NCI-H146 treated with DMSO at 0.1 percent for 48 hours (cell line): ENCODE measurements at regions not wholly inside any gene's neighbourhood (a gene's known extent, or its start where the extent isn't known, plus 50 kb on each side); places are given as distances from the start of the nearest gene placed in this dataset.

ENCODE experiments used
- DNase-seq: peaks from one replicate; lab custom pipeline; 2025; ENCODE audit not compliant: unreplicated experiment; lab: John Stamatoyannopoulos, UW

GRCh38 chr13:53638040-53638439 lies 609.4 kb downstream of the OLFM4 start:
- no peak for DNase-seq

GRCh38 chr13:53642306-53642705 lies 613.7 kb downstream of the OLFM4 start:
- DNase-seq: no peak

DNA sequence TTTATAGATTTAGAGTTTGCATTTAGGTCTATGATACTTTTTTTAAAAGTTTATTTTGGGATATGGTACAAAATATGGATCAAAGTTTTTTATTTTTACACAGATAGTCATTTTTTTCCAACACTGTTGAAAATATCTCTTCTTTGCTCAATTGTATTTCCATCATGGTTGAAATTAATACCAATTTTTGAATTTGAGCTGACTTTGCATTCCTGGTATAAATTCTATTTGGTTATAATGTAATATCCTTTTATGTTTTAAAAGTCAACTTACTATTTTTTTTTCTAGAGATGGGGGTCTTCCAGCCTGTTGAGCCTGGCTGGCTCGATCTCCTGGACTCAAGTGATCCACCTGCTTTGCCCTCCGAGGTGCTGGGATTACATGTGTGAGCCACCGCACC lies 620.1 kb downstream of the OLFM4 start:
- no peak for DNase-seq

- DNase-seq: no peak
Measured at GRCh38 chr13:53672005-53672404, 643.4 kb downstream of the OLFM4 start.

DNA sequence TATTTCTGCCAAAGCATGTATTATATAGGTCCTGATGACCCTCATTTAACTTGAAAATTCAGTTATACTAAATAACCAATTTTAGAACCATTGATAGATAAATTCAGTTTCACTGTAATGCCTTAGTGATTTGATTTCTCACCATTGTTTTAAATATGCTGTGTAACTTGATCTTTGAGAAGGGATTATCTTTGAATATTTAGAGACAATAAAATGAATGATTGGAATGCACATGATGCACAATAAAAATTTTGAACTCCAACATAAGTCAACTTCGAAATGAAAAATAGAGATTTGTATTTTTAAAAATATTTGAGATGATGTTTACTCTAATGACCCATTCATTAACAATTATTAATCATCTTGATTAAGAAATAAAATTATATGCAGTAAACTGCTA lies 654.5 kb downstream of the OLFM4 start:
- no peak for DNase-seq

DNA sequence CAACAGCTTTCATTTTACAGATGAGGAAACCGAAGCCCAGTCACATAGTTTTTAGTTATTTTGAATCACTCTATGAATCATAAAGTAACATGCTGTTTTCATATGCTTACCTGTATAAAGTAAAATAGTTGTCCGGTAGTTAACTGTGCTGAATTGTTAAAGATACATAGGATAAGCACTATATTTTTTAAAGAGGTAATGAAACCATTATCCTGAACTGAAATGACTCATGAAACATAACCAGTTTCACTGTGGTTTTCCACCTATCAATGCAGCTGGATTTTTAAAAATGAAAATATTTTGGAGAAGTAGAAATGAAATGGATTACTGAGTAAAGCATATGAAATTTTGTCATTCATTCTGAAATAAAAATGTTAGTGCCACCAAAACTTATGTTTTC lies 655.0 kb downstream of the OLFM4 start:
- DNase-seq: no peak

GRCh38 chr13:53691417-53691816 lies 662.8 kb downstream of the OLFM4 start:
- no peak for DNase-seq

- DNase-seq: no peak
Measured at GRCh38 chr13:53694814-53695532, 666.4 kb downstream of the OLFM4 start.

DNA sequence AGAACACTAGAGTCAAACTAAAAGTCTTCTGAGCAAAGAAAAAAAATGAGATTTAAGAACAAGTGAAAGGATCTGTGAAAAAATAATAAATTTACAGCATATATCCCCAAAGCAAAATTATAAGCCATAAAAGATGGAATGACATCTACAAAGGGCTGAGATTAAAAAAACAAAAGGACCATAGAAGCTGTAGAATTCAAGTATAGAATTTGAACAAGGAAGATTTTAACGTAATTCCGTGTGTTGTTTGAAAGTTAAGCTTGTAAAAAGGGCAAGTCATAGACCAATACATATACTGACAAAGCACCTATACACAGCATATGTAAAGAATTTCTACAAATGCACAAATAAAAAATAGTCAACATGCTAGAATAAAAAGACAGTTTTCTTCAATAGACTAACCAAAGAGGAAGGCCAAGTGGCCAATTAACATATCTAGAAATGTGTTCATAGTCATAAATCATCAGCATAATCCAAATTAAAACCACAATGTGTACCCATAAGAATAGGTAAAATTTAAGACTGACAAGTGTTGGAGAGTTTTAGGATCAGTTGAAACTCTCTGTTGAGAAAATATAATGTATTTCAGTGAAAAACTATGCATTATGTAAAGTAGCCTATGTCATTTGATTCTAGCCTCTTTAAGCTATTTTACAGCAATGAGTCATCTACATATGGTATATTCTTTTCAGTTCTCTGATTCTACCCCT lies 674.9 kb downstream of the OLFM4 start:
- DNase-seq: no peak

GRCh38 chr13:53719281-53719680 lies 690.7 kb downstream of the OLFM4 start:
- DNase-seq: no peak

DNA sequence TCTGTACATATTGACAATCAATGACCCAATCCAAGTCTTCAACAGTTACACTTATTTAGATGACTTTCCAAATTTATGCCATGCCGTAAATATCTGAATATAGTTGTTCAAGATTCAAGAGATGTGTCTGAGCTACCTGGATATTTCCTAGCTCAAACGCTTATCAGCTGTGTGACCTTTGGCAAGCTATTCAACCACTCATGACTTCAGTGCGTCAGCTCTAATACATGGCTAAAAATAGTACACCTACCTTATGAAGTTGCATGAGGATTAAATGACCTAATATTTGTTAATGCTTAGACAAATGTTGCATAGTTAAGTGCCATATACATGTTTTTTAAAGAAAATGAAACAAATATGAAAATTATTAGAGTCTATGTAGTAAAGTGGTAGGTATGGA lies 704.1 kb downstream of the OLFM4 start:
- no peak for DNase-seq

GRCh38 chr13:53743906-53744305 lies 715.3 kb downstream of the OLFM4 start:
- DNase-seq: no peak

DNA sequence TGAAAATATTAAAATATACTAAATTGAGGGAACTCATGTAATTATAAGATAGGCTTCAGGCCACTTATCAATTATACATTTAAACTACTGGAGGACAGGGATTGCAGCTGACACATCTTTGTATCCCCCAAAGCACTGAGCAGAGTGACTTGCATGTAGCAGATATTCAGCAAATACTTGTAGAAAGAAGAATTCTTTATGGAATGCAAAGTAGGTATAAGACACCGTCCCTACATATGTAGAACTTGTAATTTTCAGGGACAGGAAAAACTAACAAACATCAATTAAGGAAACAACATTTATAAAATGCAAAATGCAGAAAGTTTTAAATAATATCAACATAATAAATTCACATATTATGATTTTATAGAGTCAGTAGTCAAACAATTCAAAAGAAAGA lies 719.2 kb downstream of the OLFM4 start:
- DNase-seq: no peak

DNA sequence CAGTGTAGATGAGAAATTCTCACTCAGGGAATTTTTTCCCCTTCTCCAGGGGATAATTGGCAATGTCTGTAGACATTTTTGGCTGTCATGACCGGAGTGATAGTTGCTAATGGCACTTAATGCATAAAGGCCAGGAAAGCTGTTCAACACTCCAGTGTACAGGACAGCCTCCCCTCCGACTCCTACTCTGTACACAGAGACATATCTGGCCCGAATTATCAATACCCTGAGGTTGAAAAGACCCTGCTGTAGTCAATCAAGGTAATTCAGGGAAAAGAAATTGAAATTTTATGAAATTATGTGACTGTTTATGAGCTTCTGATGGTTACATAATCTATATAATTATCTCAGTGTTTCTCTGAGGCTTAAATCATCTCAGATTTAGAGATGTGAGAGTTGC lies 720.7 kb downstream of the OLFM4 start:
- no peak for DNase-seq

GRCh38 chr13:53759016-53759415 lies 730.4 kb downstream of the OLFM4 start:
- no peak for DNase-seq

DNA sequence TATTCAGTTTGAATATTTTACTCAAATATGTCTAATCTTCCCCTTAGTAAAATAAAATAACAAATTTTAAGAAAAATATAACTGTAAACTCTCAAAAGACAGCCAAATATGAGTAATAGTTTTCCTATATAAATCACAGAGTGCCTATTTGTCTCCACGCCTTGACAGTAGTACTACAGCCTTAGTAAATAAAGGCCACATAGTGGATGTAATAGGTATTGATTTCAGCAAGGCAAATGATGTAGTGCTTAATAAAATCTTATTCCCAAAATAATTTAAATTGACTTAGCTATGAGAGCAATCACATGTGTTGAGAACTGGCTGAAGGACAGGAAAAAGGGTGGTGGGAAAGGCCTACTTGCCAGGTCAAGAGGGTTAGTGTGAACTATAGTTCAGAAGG lies 747.2 kb downstream of the OLFM4 start:
- DNase-seq: no peak

DNA sequence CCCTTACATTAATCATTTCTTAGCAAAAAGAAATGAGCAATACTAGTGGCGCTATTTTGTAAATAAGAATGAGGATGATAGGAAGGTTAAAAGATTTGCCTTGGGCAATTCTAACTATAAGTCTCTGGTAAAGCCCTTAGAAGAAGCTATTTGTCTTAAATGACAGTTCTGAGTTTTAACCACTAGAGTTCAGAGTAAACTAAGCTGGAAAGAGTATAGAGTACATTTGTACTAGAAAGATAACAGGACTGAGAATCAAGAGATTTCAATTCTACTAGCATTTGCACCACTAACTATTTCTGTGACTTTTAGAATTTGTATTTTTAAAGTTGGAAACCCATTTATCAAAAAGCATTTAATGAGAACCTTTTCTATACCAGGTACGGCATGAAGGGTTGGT lies 750.3 kb downstream of the OLFM4 start:
- DNase-seq: no peak

DNA sequence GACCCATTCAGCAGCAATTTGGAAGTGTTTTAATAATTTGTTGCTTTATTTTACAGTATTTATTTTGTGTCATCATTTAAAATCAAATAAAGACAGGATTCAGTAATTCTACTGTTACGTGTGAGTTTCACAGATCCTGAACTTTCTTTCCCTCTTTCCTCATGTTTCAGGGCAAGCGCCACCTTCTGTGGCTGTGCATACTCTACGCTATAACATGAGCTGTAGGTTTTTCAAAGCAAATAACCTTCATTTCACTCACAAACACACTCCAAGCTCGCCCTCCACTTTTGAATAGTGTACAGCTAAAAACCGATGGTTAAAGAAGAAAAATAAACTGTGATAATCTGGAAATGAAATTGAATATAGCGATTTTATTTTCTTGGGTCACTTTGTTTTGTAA lies 753.3 kb downstream of the OLFM4 start:
- peak; percentile 30 for DNase-seq

DNA sequence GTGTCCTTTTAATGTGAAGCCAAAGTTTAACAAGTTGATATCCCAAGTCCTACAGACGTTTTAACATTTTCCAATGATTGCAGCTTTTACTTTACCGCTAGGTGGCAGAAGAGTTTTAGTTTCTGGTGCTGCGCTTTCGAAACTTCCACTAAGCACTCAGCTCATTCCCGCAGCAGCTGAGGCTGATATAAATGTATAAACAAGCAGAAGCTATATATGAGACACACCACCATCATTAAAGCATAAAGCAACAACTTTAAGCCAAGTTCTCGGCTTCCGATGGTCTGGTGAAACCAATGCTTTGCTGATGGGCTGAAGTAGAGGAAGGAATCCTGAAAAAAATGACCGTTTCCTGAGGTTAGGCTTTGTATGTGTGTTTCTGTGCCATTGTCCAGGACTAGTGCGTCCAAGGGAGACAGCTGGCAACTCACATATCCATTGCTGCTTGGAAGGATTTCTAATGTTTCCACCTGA lies 753.9 kb downstream of the OLFM4 start:
- peak; percentile 93 for DNase-seq

DNA sequence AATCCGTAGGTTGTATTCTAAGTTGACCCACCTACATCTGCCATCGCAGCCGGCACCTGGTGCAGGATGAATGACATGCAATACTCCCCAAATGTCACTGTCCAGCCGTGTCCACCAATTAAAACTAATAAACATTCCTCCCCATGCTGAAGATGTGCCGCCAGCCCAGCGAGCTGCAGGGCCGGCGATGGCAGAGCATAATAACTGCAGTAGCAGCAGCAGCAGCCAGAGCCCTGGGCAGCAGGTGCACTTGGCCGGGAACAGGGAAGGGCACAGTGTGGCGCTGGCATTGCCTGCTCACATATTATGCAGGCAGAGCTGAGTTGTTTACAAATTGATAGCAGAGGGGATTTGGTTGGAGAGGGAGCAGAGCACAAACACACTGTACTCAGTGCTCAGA lies 754.9 kb downstream of the OLFM4 start:
- peak; percentile 73 for DNase-seq

GRCh38 chr13:53788286-53788685 lies 759.7 kb downstream of the OLFM4 start:
- peak; percentile 76 for DNase-seq

- DNase-seq: no peak
Measured at GRCh38 chr13:53800011-53800410, 771.4 kb downstream of the OLFM4 start.
